Liver (tissue), 7 donors: ENCODE measurements at regions not wholly inside any gene's neighbourhood (a gene's known extent, or its start where the extent isn't known, plus 50 kb on each side); places are given as distances from the start of the nearest gene placed in this dataset.

ENCODE experiments used
- DNase-seq: peaks from one replicate; pipeline ENCODE4 v3.0.0-alpha.2; 2017; ENCODE audit warnings: low spot score
- H3K27ac ChIP-seq, 2 donors: one replicate each; pipeline ENCODE4 v1.7.0; 2013; ENCODE audit warnings: inconsistent platforms in 2 of 2, low read length in 2 of 2, control low read depth in 1 of 2, low read depth in 1 of 2, mild to moderate bottlenecking in 1 of 2
- H3K27me3 ChIP-seq, 4 donors: one replicate each; pipeline versions ENCODE4 v1.6.1 to v1.7.0; 2013; ENCODE audit warnings: low read length in 3 of 4, inconsistent platforms in 1 of 4, mild to moderate bottlenecking in 1 of 4, moderate library complexity in 1 of 4; ENCODE audit not compliant: control insufficient read depth in 4 of 4, insufficient read depth in 4 of 4
- H3K36me3 ChIP-seq, 4 donors: one replicate each; pipeline versions ENCODE4 v1.6.1 to v1.7.0; 2013; ENCODE audit warnings: low read length in 3 of 4, mild to moderate bottlenecking in 3 of 4, low read depth in 1 of 4, moderate library complexity in 1 of 4; ENCODE audit not compliant: control insufficient read depth in 4 of 4, insufficient read depth in 3 of 4
- H3K4me1 ChIP-seq, 4 donors: one replicate each; pipeline versions ENCODE4 v1.6.1 to v1.7.0; 2013; ENCODE audit warnings: low read length in 3 of 4, mild to moderate bottlenecking in 3 of 4, moderate library complexity in 1 of 4; ENCODE audit not compliant: control insufficient read depth in 4 of 4, insufficient read depth in 4 of 4
- H3K4me3 ChIP-seq, 3 donors: one replicate each; pipeline versions ENCODE4 v1.6.1 to v1.7.0; 2013; ENCODE audit warnings: low read length in 3 of 3, control low read depth in 1 of 3, low read depth in 1 of 3, mild to moderate bottlenecking in 1 of 3
- H3K9ac ChIP-seq, 2 donors: one replicate each; pipeline ENCODE4 v1.7.0; 2013; ENCODE audit warnings: low read length in 2 of 2, mild to moderate bottlenecking in 2 of 2, moderate library complexity in 2 of 2, control low read depth in 1 of 2, low read depth in 1 of 2
- H3K9me3 ChIP-seq, 4 donors: one replicate each; pipeline versions ENCODE4 v1.6.1 to v1.7.0; 2013; ENCODE audit warnings: low read length in 3 of 4; ENCODE audit not compliant: control insufficient read depth in 4 of 4
- ATF3 ChIP-seq: IDR thresholded peaks from 2 replicates; pipeline ENCODE4 v1.6.1; 2016; ENCODE audit warnings: antibody characterized with exemption
- EGR1 ChIP-seq, 2 donors: IDR thresholded peaks; 2 replicates each; pipeline ENCODE4 v1.6.1; 2016 to 2018; ENCODE audit warnings: antibody characterized with exemption in 2 of 2, low read depth in 2 of 2
- FOXA1 ChIP-seq: IDR thresholded peaks from 2 replicates; pipeline ENCODE4 v1.6.1; 2016; ENCODE audit warnings: antibody characterized with exemption
- FOXA2 ChIP-seq: IDR thresholded peaks from 2 replicates; pipeline ENCODE4 v1.6.1; 2016; ENCODE audit warnings: antibody characterized with exemption
- GABPA ChIP-seq, 2 donors: IDR thresholded peaks in 1 of 2; conservative IDR thresholded peaks in 1 of 2; 2 replicates each; pipeline ENCODE4 v1.6.1; 2016; ENCODE audit warnings: antibody characterized with exemption in 2 of 2, mild to moderate bottlenecking in 1 of 2, moderate library complexity in 1 of 2
- HNF4A ChIP-seq, 2 donors: conservative IDR thresholded peaks; 2 replicates each; pipeline ENCODE4 v1.6.1; 2016; ENCODE audit warnings: antibody characterized with exemption in 2 of 2, mild to moderate bottlenecking in 2 of 2
- HNF4G ChIP-seq: IDR thresholded peaks from 2 replicates; pipeline ENCODE4 v1.6.1; 2016; ENCODE audit warnings: antibody characterized with exemption
- JUND ChIP-seq, 2 donors: IDR thresholded peaks; 2 replicates each; pipeline ENCODE4 v1.6.1; 2016; ENCODE audit warnings: antibody characterized with exemption in 2 of 2
- MAX ChIP-seq: IDR thresholded peaks from 2 replicates; pipeline ENCODE4 v1.6.1; 2016; ENCODE audit warnings: antibody characterized with exemption
- NR2F2 ChIP-seq: IDR thresholded peaks from 2 replicates; pipeline ENCODE4 v1.6.1; 2016; ENCODE audit warnings: antibody characterized with exemption
- RAD21 ChIP-seq, 2 donors: IDR thresholded peaks; 2 replicates each; pipeline ENCODE4 v1.6.1; 2016; ENCODE audit warnings: antibody characterized with exemption in 2 of 2, mild to moderate bottlenecking in 2 of 2
- REST ChIP-seq: IDR thresholded peaks from 2 replicates; pipeline ENCODE4 v1.6.1; 2016; ENCODE audit warnings: antibody characterized with exemption, mild to moderate bottlenecking
- RXRA ChIP-seq, 2 donors: IDR thresholded peaks; 2 replicates each; pipeline ENCODE4 v1.6.1; 2017 to 2018; ENCODE audit warnings: antibody characterized with exemption in 2 of 2, mild to moderate bottlenecking in 1 of 2
- SP1 ChIP-seq: IDR thresholded peaks from 2 replicates; pipeline ENCODE4 v1.6.1; 2018; ENCODE audit warnings: antibody characterized with exemption, mild to moderate bottlenecking
- TAF1 ChIP-seq: conservative IDR thresholded peaks from 2 replicates; pipeline ENCODE4 v1.6.1; 2016; ENCODE audit warnings: antibody characterized with exemption, mild to moderate bottlenecking
- YY1 ChIP-seq: IDR thresholded peaks from 2 replicates; pipeline ENCODE4 v1.6.1; 2016; ENCODE audit warnings: antibody characterized with exemption, mild to moderate bottlenecking
- ZBTB33 ChIP-seq: IDR thresholded peaks from 2 replicates; pipeline ENCODE4 v1.6.1; 2016; ENCODE audit warnings: antibody characterized with exemption
- WGBS: extraction: QIAGEN DNeasy Blood & Tissue Kit; methylation state at CpG from one replicate; pipeline ENCODE4 v1.1.7; 2013; 5-methylcytosine and 5-hydroxymethylcytosine counted together
- donor health status: healthy.
- donor health status: healthy.
- donor health status: healthy.
- donor health status: healthy.

- no peak for TF ChIP-seq ATF3
- TF ChIP-seq RXRA (IDR thresholded peaks at IDR 0.05): no peak
Measured at GRCh38 chr5:158267228-158267627, 408.3 kb upstream of the CLINT1 start (continued).

- H3K36me3 ChIP-seq: no peaks in the 10 kb centered on the region
- H3K4me1 ChIP-seq: no peaks in the 10 kb centered on the region
- no peaks in the 10 kb centered on the region for H3K9me3 ChIP-seq
- no peak overlapping the region for H3K4me3 ChIP-seq
- no peak overlapping the region for H3K9ac ChIP-seq
- TF ChIP-seq FOXA1 (no peak), MAX (no peak), FOXA2 (no peak), TAF1 (no peak), ATF3 (no peak), ZBTB33 (no peak), YY1 (no peak), HNF4G (no peak), RXRA (IDR thresholded peaks at IDR 0.05) (no peak), SP1 (no peak), REST (no peak), NR2F2 (no peak), JUND (IDR thresholded peaks at IDR 0.05) (no peak)
- no peaks in the 10 kb centered on the region for H3K27me3 ChIP-seq
- no peak overlapping the region for H3K27ac ChIP-seq
- 83% methylated on average over 4 of the region's 4 CpGs for WGBS
- no peak for DNase-seq
Measured at GRCh38 chr5:158265931-158266700, 407.2 kb upstream of the CLINT1 start.

GRCh38 chr5:158265346-158265745 is 406.4 kb upstream of the CLINT1 start:
- Histone ChIP-seq H3K4me3 (no peak overlapping the region), H3K36me3 (no peaks in the 10 kb centered on the region), H3K9me3 (no peaks in the 10 kb centered on the region), H3K9ac (no peak overlapping the region), H3K4me1 (no peaks in the 10 kb centered on the region), H3K27ac (no peak overlapping the region), H3K27me3 (no peaks in the 10 kb centered on the region)
- TF ChIP-seq FOXA1 (no peak), GABPA (IDR thresholded peaks at IDR 0.05 in 1 of 2, conservative IDR thresholded peaks at IDR 0.05 in 1 of 2) (no peak), SP1 (no peak), YY1 (no peak), JUND (IDR thresholded peaks at IDR 0.05) (no peak), RAD21 (IDR thresholded peaks at IDR 0.05) (no peak), REST (no peak), FOXA2 (no peak), NR2F2 (no peak), EGR1 (IDR thresholded peaks at IDR 0.05; ENCODE audit: low read depth in 2 of 2) (no peak), HNF4A (conservative IDR thresholded peaks at IDR 0.05) (no peak), TAF1 (no peak), HNF4G (no peak)
- no peak for DNase-seq
